Esophagus muscularis mucosa (tissue), 4 donors: ENCODE measurements at regions not wholly inside any gene's neighbourhood (a gene's known extent, or its start where the extent isn't known, plus 50 kb on each side); places are given as distances from the start of the nearest gene placed in this dataset.
A peak's percentile ranks its signal among the peaks of the same experiment; 100 is the strongest.

ENCODE experiments used
- DNase-seq: peaks from one replicate; pipeline ENCODE4 v3.0.0-alpha.2; 2017; ENCODE audit errors: extremely low spot score
- H3K27ac ChIP-seq, 4 donors: fragments of 200-600 bp; sonication (generic); replicated peaks in 1 of 4; 1 replicate in 3 of 4; 2 replicates in 1 of 4; pipeline ENCODE4 v1.5.1; 2016 to 2019; ENCODE audit warnings: mild to moderate bottlenecking in 1 of 4
- H3K27me3 ChIP-seq, 4 donors: fragments of 200-600 bp; sonication (generic); one replicate each; pipeline versions ENCODE4 v1.5.1 to v1.6.0; 2016 to 2019
- H3K36me3 ChIP-seq, 4 donors: fragments of 200-600 bp; sonication (generic); one replicate each; pipeline ENCODE4 v1.5.1; 2016 to 2019
- H3K4me1 ChIP-seq, 4 donors: fragments of 200-600 bp; sonication (generic); one replicate each; pipeline ENCODE4 v1.5.1; 2016 to 2019
- H3K4me3 ChIP-seq, 4 donors: fragments of 200-600 bp; sonication (generic); 1 replicate in 2 of 4; 2 replicates in 2 of 4; pipeline ENCODE4 v1.5.1; 2016 to 2019; ENCODE audit warnings: mild to moderate bottlenecking in 4 of 4, moderate library complexity in 1 of 4
- H3K9me3 ChIP-seq, 4 donors: fragments of 200-600 bp; sonication (generic); 1 replicate in 3 of 4; 2 replicates in 1 of 4; pipeline ENCODE4 v1.5.1; 2016 to 2019
- CTCF ChIP-seq, 3 experiments: fragments of 200-600 bp in 2 of 3; fragments of 450-650 bp in 1 of 3; sonication (generic) in 2 of 3; IDR thresholded peaks; one replicate each; pipeline ENCODE4 v1.5.1; 2017 to 2019; ENCODE audit warnings: antibody characterized with exemption in 3 of 3, mild to moderate bottlenecking in 2 of 3, moderate library complexity in 1 of 3
- EP300 ChIP-seq: sonication (generic); formaldehyde crosslinking; IDR thresholded peaks from one replicate; pipeline ENCODE4 v1.6.1; 2017; ENCODE audit warnings: antibody characterized with exemption
- POLR2A ChIP-seq: fragments of 450-650 bp; IDR thresholded peaks from one replicate; pipeline ENCODE4 v1.6.1; 2017; ENCODE audit warnings: antibody characterized with exemption, moderate library complexity, mild to moderate bottlenecking, low read depth
- POLR2AphosphoS5 ChIP-seq, 2 donors: sonication (generic); formaldehyde crosslinking; IDR thresholded peaks; one replicate each; pipeline ENCODE4 v1.6.1; 2017; ENCODE audit warnings: antibody characterized with exemption in 2 of 2
- WGBS: methylation state at CpG from one replicate; pipeline ENCODE4 v1.1.5; 2018; 5-methylcytosine and 5-hydroxymethylcytosine counted together
- intact Hi-C: fragments of 100-400 bp; cut with DNase I; formaldehyde crosslinking; loops from one replicate; pipeline ENCODE4 v1.15.1; 2023

GRCh38 chr9:126097679-126098078, 228.9 kb upstream of the MVB12B start:
- DNase-seq = no peak
- intact Hi-C loops = no loop called here
- H3K27me3 ChIP-seq = no peaks in the 10 kb centered on the region
- no peak overlapping the region for H3K27ac ChIP-seq
- no peaks in the 10 kb centered on the region for H3K9me3 ChIP-seq
- WGBS = 80% methylated on average over 5 of the region's 6 CpGs
- no peaks in the 10 kb centered on the region for H3K36me3 ChIP-seq
- peaks cover 0 to 9% (median 7%) of the 10 kb centered on the region in 4 donors for H3K4me1 ChIP-seq
- no peak overlapping the region for H3K4me3 ChIP-seq
- TF ChIP-seq CTCF (IDR thresholded peaks at IDR 0.05) = no peak
- TF ChIP-seq EP300 = no peak
- no peak for TF ChIP-seq POLR2A
- peak in 1 of 2 donors; percentile 20 for TF ChIP-seq POLR2AphosphoS5 (IDR thresholded peaks at IDR 0.05)

DNA sequence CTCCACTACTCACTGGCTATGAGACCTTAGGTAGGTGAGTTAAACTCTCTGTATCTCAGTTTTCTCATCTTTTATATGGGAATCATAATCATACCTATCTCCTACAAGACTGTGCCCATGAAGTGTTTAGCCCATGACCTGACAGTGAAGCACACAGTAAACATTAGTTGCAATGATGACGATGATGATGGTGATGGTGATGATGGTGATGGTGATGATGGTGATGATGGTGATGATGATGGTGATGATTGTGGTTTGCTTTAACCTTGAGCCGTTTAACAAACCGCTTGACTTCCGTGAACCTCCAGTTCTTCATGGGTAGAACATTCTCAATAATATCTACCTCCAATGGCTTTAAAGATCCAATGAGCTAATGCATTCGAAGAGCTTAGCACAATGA, 220.2 kb upstream of the MVB12B start:
- TF ChIP-seq POLR2A (no peak), POLR2AphosphoS5 (IDR thresholded peaks at IDR 0.05) (no peak), CTCF (IDR thresholded peaks at IDR 0.05) (no peak), EP300 (no peak)
- WGBS = 93% methylated on average over 5 of the region's 5 CpGs
- no peak overlapping the region for H3K4me3 ChIP-seq
- no peaks in the 10 kb centered on the region for H3K4me1 ChIP-seq
- no peaks in the 10 kb centered on the region for H3K36me3 ChIP-seq
- no peaks in the 10 kb centered on the region for H3K9me3 ChIP-seq
- no peak for DNase-seq
- peaks cover 0 to 6% (median 0%) of the 10 kb centered on the region in 4 donors for H3K27me3 ChIP-seq
- intact Hi-C loops = no loop called here
- H3K27ac ChIP-seq = no peak overlapping the region

GRCh38 chr9:126107693-126108092, 218.9 kb upstream of the MVB12B start:
- Histone ChIP-seq H3K9me3 (no peaks in the 10 kb centered on the region), H3K36me3 (no peaks in the 10 kb centered on the region), H3K27ac (no peak overlapping the region), H3K27me3 (peaks cover 0 to 6% (median 0%) of the 10 kb centered on the region in 4 donors), H3K4me1 (no peaks in the 10 kb centered on the region), H3K4me3 (no peak overlapping the region)
- intact Hi-C loops = no loop called here
- WGBS = 96% methylated on average over 12 of the region's 12 CpGs
- no peak for TF ChIP-seq POLR2AphosphoS5 (IDR thresholded peaks at IDR 0.05)
- no peak for TF ChIP-seq EP300
- TF ChIP-seq POLR2A = no peak
- TF ChIP-seq CTCF (IDR thresholded peaks at IDR 0.05) = no peak
- no peak for DNase-seq

GRCh38 chr9:126108240-126108639, 218.4 kb upstream of the MVB12B start:
- 47% methylated on average over 8 of the region's 11 CpGs for WGBS

More at GRCh38 chr9:126108240-126108639, 218.4 kb upstream of the MVB12B start:
- TF ChIP-seq CTCF (IDR thresholded peaks at IDR 0.05) = no peak
- no peak for TF ChIP-seq POLR2AphosphoS5 (IDR thresholded peaks at IDR 0.05)
- no peak for TF ChIP-seq POLR2A
- no peak for TF ChIP-seq EP300
- Histone ChIP-seq H3K27me3 (peaks cover 0 to 6% (median 0%) of the 10 kb centered on the region in 4 donors), H3K36me3 (no peaks in the 10 kb centered on the region), H3K4me1 (no peaks in the 10 kb centered on the region), H3K27ac (no peak overlapping the region), H3K4me3 (no peak overlapping the region), H3K9me3 (no peaks in the 10 kb centered on the region)
- intact Hi-C loops = no loop called here
- no peak for DNase-seq
